ENCODE measurements at regions not wholly inside any gene's neighbourhood (a gene's known extent, or its start where the extent isn't known, plus 50 kb on each side); places are given as distances from the start of the nearest gene placed in this dataset.

DNA sequence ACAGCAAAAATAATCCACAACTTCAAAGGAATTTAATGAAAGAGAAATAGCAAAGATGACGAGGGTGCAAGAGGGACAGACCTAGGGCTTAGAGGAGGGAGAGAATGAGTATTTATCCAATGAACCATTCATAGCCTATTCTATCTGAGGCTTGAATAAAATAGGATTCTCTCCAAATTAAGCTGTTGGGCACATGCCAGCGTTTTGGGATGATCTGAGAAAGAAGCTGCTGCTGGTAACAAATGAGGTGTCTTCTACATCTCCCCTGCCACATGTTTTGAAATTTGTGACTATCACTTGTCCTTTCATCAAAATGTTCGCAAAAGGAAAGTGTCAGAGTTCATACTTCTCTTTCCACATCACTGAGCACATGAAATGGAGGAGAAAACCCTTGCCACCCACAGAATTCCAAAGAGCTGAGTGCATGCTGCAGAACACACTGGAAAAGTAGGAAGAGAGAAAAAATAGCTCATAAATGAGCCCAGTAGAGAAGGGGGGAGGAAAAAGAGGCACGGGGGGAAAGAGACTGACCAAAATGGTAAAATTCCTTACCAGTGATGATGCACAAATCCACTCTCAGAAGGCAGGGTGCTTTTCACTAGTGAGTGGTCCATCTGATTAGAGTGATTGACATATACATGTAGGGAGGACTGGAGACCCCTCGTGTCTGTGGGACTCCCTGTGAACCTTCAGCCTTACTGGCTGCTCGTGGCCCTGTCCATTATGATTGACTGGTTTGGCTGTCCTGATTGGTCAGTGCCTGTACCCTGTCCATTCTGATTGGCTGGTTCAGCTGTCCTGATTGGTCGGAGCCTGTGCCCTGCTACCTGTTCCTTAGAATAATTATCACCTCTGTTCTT, 180.5 kb downstream of the OGFRL1 start:
- H3K4me3 ChIP-seq (ENCODE audit: low read depth in 1 of 2, low read length in 2 of 2), result peak overlapping the region in 1 of 2 donors; percentile 8
- no peak overlapping the region for H3K9ac ChIP-seq (ENCODE audit: low read length)
- H3K9me3 ChIP-seq (ENCODE audit: low read length), result no peaks in the 10 kb centered on the region
- H3K36me3 ChIP-seq (ENCODE audit: insufficient read depth, low read length), result no peaks in the 10 kb centered on the region
- peaks cover 10% of the 10 kb centered on the region for H3K4me1 ChIP-seq (ENCODE audit: insufficient read depth, low read length)
- H3K27me3 ChIP-seq (ENCODE audit: control insufficient read depth in 1 of 2, insufficient read depth in 2 of 2, low read length in 2 of 2), result no peaks in the 10 kb centered on the region
- H3K27ac ChIP-seq (ENCODE audit: low read depth, low read length), result no peak overlapping the region

DNA sequence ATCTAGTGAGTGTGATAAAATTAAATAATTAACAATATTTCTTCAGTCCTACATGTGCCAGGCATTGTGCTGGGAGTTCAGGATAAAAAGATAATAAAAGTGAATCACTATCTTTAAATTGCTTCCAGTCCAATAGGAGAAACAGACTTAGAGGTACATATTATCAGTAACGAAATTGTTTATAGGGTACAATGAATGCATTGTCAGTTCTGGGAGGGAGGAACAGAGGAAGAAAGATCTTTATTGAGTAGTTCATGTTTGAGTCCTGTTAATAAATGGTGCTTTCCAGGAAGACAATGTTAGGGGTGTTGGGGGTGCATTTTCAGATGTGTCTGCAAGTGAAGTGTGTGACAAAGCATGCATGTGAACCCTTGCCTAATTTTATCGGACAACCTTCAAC, 183.1 kb downstream of the OGFRL1 start:
- Histone ChIP-seq H3K9ac (ENCODE audit: low read length) (no peak overlapping the region), H3K4me1 (ENCODE audit: insufficient read depth, low read length) (peaks cover 10% of the 10 kb centered on the region), H3K27ac (ENCODE audit: low read depth, low read length) (no peak overlapping the region), H3K27me3 (ENCODE audit: control insufficient read depth in 1 of 2, insufficient read depth in 2 of 2, low read length in 2 of 2) (no peaks in the 10 kb centered on the region), H3K4me3 (ENCODE audit: low read depth in 1 of 2, low read length in 2 of 2) (no peak overlapping the region), H3K36me3 (ENCODE audit: insufficient read depth, low read length) (no peaks in the 10 kb centered on the region), H3K9me3 (ENCODE audit: low read length) (no peaks in the 10 kb centered on the region)

DNA sequence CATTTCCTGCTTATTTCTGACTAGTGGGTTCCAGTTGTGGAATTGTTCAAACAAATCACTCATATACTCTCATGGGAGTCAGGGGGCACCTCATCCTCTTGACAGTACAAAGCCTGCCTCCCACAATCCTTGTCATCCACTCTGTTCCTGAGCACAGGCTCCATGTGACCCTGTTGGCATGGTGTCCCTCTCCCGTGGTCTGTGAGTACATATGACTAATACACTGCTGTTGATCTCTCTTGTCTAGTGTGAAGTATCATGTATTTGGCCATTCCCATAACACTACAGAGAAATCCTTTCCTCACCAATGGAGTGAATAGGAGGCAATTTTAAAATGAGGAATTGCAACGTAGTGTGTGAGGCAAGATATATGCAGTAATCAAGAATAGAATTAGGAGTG, 185.3 kb downstream of the OGFRL1 start:
- Histone ChIP-seq H3K36me3 (ENCODE audit: insufficient read depth, low read length) (no peaks in the 10 kb centered on the region), H3K4me1 (ENCODE audit: insufficient read depth, low read length) (peaks cover 13% of the 10 kb centered on the region), H3K27ac (ENCODE audit: low read depth, low read length) (no peak overlapping the region), H3K27me3 (ENCODE audit: control insufficient read depth in 1 of 2, insufficient read depth in 2 of 2, low read length in 2 of 2) (no peaks in the 10 kb centered on the region), H3K9ac (ENCODE audit: low read length) (no peak overlapping the region), H3K4me3 (ENCODE audit: low read depth in 1 of 2, low read length in 2 of 2) (no peak overlapping the region), H3K9me3 (ENCODE audit: low read length) (no peaks in the 10 kb centered on the region)

DNA sequence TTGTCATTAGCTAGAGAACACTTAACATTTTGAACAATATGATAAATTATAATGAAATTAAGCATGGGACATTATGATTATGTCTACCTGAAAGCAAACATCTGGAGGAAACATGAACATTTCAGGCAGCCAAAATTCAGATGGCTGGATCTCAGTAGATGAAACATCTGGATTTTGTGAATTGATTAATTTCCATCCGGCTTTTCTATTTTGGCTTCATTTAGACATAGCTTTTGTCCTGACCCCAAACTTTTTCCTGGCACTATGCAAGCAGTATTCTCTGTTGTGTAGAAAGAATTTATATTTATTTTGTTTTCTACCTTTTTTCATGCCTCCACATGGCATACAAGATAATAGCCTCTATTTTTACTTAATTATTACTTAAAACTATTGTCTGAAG, 186.3 kb downstream of the OGFRL1 start:
- H3K4me1 ChIP-seq (ENCODE audit: insufficient read depth, low read length), result peaks cover 13% of the 10 kb centered on the region
- no peak overlapping the region for H3K27ac ChIP-seq (ENCODE audit: low read depth, low read length)
- H3K4me3 ChIP-seq (ENCODE audit: low read depth in 1 of 2, low read length in 2 of 2), result no peak overlapping the region
- H3K27me3 ChIP-seq (ENCODE audit: control insufficient read depth in 1 of 2, insufficient read depth in 2 of 2, low read length in 2 of 2), result no peaks in the 10 kb centered on the region
- no peaks in the 10 kb centered on the region for H3K36me3 ChIP-seq (ENCODE audit: insufficient read depth, low read length)
- no peaks in the 10 kb centered on the region for H3K9me3 ChIP-seq (ENCODE audit: low read length)
- no peak overlapping the region for H3K9ac ChIP-seq (ENCODE audit: low read length)

DNA sequence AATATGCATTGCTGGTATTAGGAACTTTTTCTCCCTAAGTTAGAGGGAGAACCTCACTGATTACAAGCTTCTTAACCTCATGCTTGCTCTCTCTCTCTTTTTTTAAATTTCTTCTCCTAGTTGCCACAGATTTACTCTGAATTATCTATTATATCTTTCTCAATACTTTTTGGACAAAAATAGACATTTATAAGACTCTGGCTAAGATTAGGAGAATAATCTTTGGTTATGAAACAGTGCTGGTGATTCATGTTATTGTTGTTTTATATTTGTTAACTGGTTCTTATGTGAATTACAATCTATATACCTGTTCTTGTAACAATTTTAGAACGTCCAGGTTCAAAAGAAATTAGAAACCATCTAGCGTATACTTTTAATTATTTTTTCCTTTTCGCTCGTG, 187.8 kb downstream of the OGFRL1 start:
- no peaks in the 10 kb centered on the region for H3K9me3 ChIP-seq (ENCODE audit: low read length)
- H3K27me3 ChIP-seq (ENCODE audit: control insufficient read depth in 1 of 2, insufficient read depth in 2 of 2, low read length in 2 of 2), result no peaks in the 10 kb centered on the region
- peaks cover 13% of the 10 kb centered on the region for H3K4me1 ChIP-seq (ENCODE audit: insufficient read depth, low read length)
- no peak overlapping the region for H3K4me3 ChIP-seq (ENCODE audit: low read depth in 1 of 2, low read length in 2 of 2)
- H3K9ac ChIP-seq (ENCODE audit: low read length), result no peak overlapping the region
- H3K36me3 ChIP-seq (ENCODE audit: insufficient read depth, low read length), result no peaks in the 10 kb centered on the region
- H3K27ac ChIP-seq (ENCODE audit: low read depth, low read length), result no peak overlapping the region

DNA sequence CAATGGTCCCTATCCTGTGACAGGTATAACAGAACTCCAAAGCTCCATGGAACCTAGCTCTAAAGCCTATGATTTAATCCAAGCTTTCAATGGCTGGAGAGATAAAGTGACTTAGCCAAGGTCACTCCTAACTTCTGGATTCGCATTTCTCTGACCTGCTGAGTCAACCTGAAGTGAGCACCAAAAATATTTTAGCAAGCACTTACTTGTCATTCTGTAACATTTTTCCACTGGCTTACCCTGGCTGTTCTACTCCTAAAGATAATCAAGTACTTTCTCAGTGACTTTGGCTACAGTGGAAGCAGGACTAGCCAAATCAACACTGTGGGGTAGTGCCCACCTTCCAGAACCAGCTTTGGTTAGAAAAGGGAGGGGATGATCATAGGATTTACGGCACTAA, 188.3 kb downstream of the OGFRL1 start:
- H3K36me3 ChIP-seq (ENCODE audit: insufficient read depth, low read length), result no peaks in the 10 kb centered on the region
- H3K27me3 ChIP-seq (ENCODE audit: control insufficient read depth in 1 of 2, insufficient read depth in 2 of 2, low read length in 2 of 2), result no peaks in the 10 kb centered on the region
- H3K9me3 ChIP-seq (ENCODE audit: low read length), result no peaks in the 10 kb centered on the region
- no peak overlapping the region for H3K27ac ChIP-seq (ENCODE audit: low read depth, low read length)
- H3K4me3 ChIP-seq (ENCODE audit: low read depth in 1 of 2, low read length in 2 of 2), result no peak overlapping the region
- no peak overlapping the region for H3K9ac ChIP-seq (ENCODE audit: low read length)
- H3K4me1 ChIP-seq (ENCODE audit: insufficient read depth, low read length), result peaks cover 13% of the 10 kb centered on the region

DNA sequence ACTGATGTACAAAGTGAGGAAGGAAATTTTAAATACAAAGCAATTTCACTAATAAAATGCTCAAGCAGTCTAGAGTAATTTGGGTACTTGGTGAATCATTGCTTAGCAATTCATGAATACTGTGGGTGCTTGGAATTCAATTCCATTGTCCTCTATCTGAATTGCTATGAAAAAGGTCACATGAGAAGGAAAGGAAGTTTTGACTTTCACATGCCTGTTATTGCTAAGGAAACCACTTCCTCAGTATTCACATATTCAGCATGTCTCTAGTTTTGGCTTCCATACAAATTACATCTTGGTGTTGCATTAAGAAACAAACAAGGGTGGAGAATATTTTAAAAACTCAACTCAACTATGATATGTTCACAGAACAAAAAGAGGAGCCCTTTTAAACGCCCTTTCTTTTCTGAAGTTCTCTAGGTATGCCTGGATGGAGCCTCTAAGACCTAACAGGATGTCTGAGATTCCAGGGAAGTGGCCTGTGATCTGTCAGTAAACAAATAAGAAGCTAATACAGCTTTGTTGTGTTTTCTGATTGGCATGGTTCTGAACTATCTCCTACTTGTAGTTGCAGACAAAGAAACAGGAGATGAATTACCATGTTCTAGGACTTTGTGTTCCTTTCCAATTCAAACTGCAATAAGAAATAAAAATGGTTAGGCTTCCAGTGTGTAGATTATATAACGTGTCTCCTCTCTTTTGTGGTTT, 190.4 kb downstream of the OGFRL1 start:
- Histone ChIP-seq H3K9ac (ENCODE audit: low read length) (no peak overlapping the region), H3K4me3 (ENCODE audit: low read depth in 1 of 2, low read length in 2 of 2) (no peak overlapping the region), H3K9me3 (ENCODE audit: low read length) (no peaks in the 10 kb centered on the region), H3K27ac (ENCODE audit: low read depth, low read length) (no peak overlapping the region), H3K36me3 (ENCODE audit: insufficient read depth, low read length) (no peaks in the 10 kb centered on the region), H3K4me1 (ENCODE audit: insufficient read depth, low read length) (peaks cover 13% of the 10 kb centered on the region), H3K27me3 (ENCODE audit: control insufficient read depth in 1 of 2, insufficient read depth in 2 of 2, low read length in 2 of 2) (no peaks in the 10 kb centered on the region)

DNA sequence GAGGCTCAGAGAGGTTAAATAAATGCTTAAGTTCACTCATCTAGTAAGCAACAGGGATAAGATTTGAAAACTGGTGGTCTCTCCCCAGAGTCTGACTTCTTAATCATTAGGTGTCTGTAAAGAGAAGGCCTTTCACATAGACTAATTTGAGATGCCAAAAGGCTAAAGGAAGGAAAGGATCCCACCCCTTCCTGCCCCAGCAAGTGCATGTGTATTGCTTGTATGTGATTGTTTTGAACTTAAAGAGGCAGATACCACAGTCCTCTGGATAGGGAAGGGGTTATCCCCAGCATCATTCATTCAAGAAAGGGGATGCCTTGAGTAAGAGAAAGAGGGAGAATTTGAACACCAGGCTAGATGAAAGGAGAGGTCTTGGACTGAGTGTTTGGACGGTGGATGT, 192.0 kb downstream of the OGFRL1 start:
- H3K4me3 ChIP-seq (ENCODE audit: low read depth in 1 of 2, low read length in 2 of 2), result no peak overlapping the region
- H3K27me3 ChIP-seq (ENCODE audit: control insufficient read depth in 1 of 2, insufficient read depth in 2 of 2, low read length in 2 of 2), result no peaks in the 10 kb centered on the region
- peaks cover 13% of the 10 kb centered on the region for H3K4me1 ChIP-seq (ENCODE audit: insufficient read depth, low read length)
- H3K9ac ChIP-seq (ENCODE audit: low read length), result no peak overlapping the region
- H3K36me3 ChIP-seq (ENCODE audit: insufficient read depth, low read length), result no peaks in the 10 kb centered on the region
- H3K27ac ChIP-seq (ENCODE audit: low read depth, low read length), result no peak overlapping the region
- no peaks in the 10 kb centered on the region for H3K9me3 ChIP-seq (ENCODE audit: low read length)

DNA sequence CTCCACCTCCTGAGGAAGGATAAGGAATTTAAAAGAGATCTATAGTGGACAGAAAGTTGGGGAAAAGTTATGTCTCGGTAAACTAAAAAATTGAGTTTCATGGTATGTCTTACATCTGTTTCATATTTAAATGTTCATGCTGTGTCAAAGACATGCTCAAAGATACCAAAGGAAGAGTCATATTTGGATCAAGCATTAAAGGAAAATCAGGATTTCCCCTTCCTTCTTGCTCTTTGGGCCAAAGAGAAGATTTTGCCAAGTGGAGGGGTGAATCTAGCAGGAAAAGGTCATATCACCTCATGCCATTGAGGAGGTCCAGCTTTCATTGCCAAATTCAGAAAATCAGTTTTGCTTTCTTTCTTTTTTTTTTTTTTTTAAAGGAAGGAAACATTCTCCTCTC, 192.4 kb downstream of the OGFRL1 start:
- no peak overlapping the region for H3K27ac ChIP-seq (ENCODE audit: low read depth, low read length)
- H3K9ac ChIP-seq (ENCODE audit: low read length), result no peak overlapping the region

DNA sequence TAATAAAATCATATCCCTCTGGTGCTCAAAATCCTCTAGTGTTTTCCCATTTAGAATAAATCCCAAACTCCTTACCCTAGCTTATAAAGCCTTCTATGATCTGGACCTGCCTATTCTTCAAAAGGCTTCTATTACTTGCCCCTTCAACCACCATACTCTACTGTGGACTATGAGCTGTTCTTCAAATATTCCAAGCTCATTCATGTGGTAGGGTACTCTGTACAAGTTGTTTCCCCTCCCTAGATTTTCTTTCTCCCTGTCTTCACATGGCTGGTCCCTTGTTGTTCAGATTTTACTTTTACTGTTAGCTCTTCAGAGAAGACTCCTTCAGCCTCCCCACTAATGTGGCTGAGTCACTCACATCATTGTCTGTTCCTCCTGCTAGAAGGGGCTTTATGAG, 193.2 kb downstream of the OGFRL1 start:
- no peaks in the 10 kb centered on the region for H3K36me3 ChIP-seq (ENCODE audit: insufficient read depth, low read length)
- no peaks in the 10 kb centered on the region for H3K9me3 ChIP-seq (ENCODE audit: low read length)
- H3K9ac ChIP-seq (ENCODE audit: low read length), result no peak overlapping the region
- H3K4me3 ChIP-seq (ENCODE audit: low read depth in 1 of 2, low read length in 2 of 2), result no peak overlapping the region
- H3K4me1 ChIP-seq (ENCODE audit: insufficient read depth, low read length), result peaks cover 13% of the 10 kb centered on the region
- no peaks in the 10 kb centered on the region for H3K27me3 ChIP-seq (ENCODE audit: control insufficient read depth in 1 of 2, insufficient read depth in 2 of 2, low read length in 2 of 2)
- no peak overlapping the region for H3K27ac ChIP-seq (ENCODE audit: low read depth, low read length)

More for the DNA sequence above, 192.4 kb downstream of the OGFRL1 start:
- Histone ChIP-seq H3K36me3 (ENCODE audit: insufficient read depth, low read length) (no peaks in the 10 kb centered on the region), H3K27me3 (ENCODE audit: control insufficient read depth in 1 of 2, insufficient read depth in 2 of 2, low read length in 2 of 2) (no peaks in the 10 kb centered on the region), H3K9me3 (ENCODE audit: low read length) (no peaks in the 10 kb centered on the region), H3K4me1 (ENCODE audit: insufficient read depth, low read length) (peaks cover 13% of the 10 kb centered on the region), H3K4me3 (ENCODE audit: low read depth in 1 of 2, low read length in 2 of 2) (no peak overlapping the region)

DNA sequence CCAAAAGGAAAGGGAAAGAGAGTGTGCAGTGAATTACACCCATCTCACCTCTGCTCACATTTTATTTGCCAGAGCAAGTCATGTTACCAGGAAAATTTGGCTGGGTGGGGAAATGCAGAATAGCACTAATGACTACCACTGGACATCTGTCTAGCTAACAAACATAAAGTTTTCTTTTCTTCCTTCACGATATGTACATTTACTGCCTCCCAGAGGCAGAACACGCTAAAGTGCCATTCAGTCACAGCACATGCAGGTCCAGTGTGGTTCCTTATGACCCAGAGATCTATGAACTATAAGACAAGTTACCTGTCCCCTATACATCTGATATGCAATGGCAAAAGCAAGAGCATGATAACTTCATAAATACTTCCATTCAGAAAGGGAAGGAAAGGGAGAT, 194.1 kb downstream of the OGFRL1 start:
- Histone ChIP-seq H3K4me1 (ENCODE audit: insufficient read depth, low read length) (peaks cover 13% of the 10 kb centered on the region), H3K27me3 (ENCODE audit: control insufficient read depth in 1 of 2, insufficient read depth in 2 of 2, low read length in 2 of 2) (no peaks in the 10 kb centered on the region), H3K4me3 (ENCODE audit: low read depth in 1 of 2, low read length in 2 of 2) (no peak overlapping the region), H3K36me3 (ENCODE audit: insufficient read depth, low read length) (no peaks in the 10 kb centered on the region), H3K9ac (ENCODE audit: low read length) (no peak overlapping the region), H3K9me3 (ENCODE audit: low read length) (no peaks in the 10 kb centered on the region), H3K27ac (ENCODE audit: low read depth, low read length) (no peak overlapping the region)

Measured in muscle layer of colon (tissue), 2 donors.